HepG2 (cell line): ENCODE measurements at regions not wholly inside any gene's neighbourhood (a gene's known extent, or its start where the extent isn't known, plus 50 kb on each side); places are given as distances from the start of the nearest gene placed in this dataset.

Experiments
- CREB3 ChIP-seq: sonication (generic); formaldehyde crosslinking; IDR thresholded peaks from 2 replicates; pipeline ENCODE4 v1.5.0; 2020; ENCODE audit warnings: missing genetic modification reagents
- CTCF ChIP-seq: sonication (generic); formaldehyde crosslinking; IDR thresholded peaks from 2 replicates; pipeline ENCODE4 v1.5.0; 2020; ENCODE audit warnings: mild to moderate bottlenecking, missing genetic modification reagents, moderate library complexity
- ELF4 ChIP-seq: sonication (generic); formaldehyde crosslinking; IDR thresholded peaks from 2 replicates; pipeline ENCODE4 v1.5.0; 2020; ENCODE audit warnings: missing genetic modification reagents, mild to moderate bottlenecking, moderate library complexity, borderline replicate concordance
- EZH2 ChIP-seq: conservative IDR thresholded peaks from 2 replicates; pipeline ENCODE4 v1.6.1; 2012; ENCODE audit warnings: mild to moderate bottlenecking, low read depth, low read length, moderate library complexity
- GABPA ChIP-seq, 2 experiments: IDR thresholded peaks; 2 replicates each; pipeline ENCODE4 v1.6.1; 2011 to 2016; ENCODE audit warnings: low read depth in 2 of 2, low read length in 1 of 2, missing biosample characterization in 1 of 2, missing genetic modification characterization in 1 of 2
- LCORL ChIP-seq, 2 experiments: fragments of 450-650 bp in 1 of 2; sonication (generic) in 1 of 2; formaldehyde crosslinking in 1 of 2; IDR thresholded peaks; 2 replicates each; pipeline versions ENCODE4 v1.5.0 to v1.6.1; 2017 to 2020; ENCODE audit warnings: antibody characterized with exemption in 1 of 2, missing genetic modification reagents in 1 of 2
- ZBTB26 ChIP-seq: IDR thresholded peaks from 2 replicates; pipeline ENCODE4 v1.6.1; 2016; ENCODE audit warnings: missing compliant biosample characterization, missing genetic modification reagents, borderline replicate concordance
- ZKSCAN8 ChIP-seq: IDR thresholded peaks from 2 replicates; pipeline ENCODE4 v1.6.1; 2016; ENCODE audit warnings: borderline replicate concordance, missing genetic modification reagents, missing compliant biosample characterization
- ZNF839 ChIP-seq: sonication (generic); formaldehyde crosslinking; IDR thresholded peaks from 2 replicates; pipeline ENCODE4 v1.4.0; 2020; ENCODE audit warnings: missing genetic modification reagents, mild to moderate bottlenecking, borderline replicate concordance

GRCh38 chr1:112778137-112778536 lies 63.0 kb upstream of the PPM1J start:
- no peak for TF ChIP-seq ELF4
- no peak for TF ChIP-seq ZNF839 (CRISPR knock-in tag)
- TF ChIP-seq ZKSCAN8 (CRISPR knock-in tag) = no peak
- TF ChIP-seq CREB3 (CRISPR knock-in tag) = no peak
- no peak for TF ChIP-seq GABPA (IDR thresholded peaks at IDR 0.05; ENCODE audit: low read depth, low read length)
- TF ChIP-seq GABPA (CRISPR knock-in tag; IDR thresholded peaks at IDR 0.05; ENCODE audit: low read depth) = no peak
- TF ChIP-seq ZBTB26 (CRISPR knock-in tag) = no peak
- no peak for TF ChIP-seq CTCF (CRISPR knock-in tag)
- no peak for TF ChIP-seq EZH2
- TF ChIP-seq LCORL (IDR thresholded peaks at IDR 0.05) = no peak
- no peak for TF ChIP-seq LCORL (CRISPR knock-in tag; IDR thresholded peaks at IDR 0.05)
